Mesenteric fat pad (tissue), 1 donor: ENCODE measurements at regions not wholly inside any gene's neighbourhood (a gene's known extent, or its start where the extent isn't known, plus 50 kb on each side); places are given as distances from the start of the nearest gene placed in this dataset.
"Not testable (repeated sequence)": the region's sequence is repeated elsewhere in the genome, so short reads cannot be mapped to it uniquely, and the experiment has no call there.

ENCODE experiments used
- DNase-seq: peaks from one replicate; pipeline ENCODE4 v3.0.0-alpha.2; 2020; ENCODE audit warnings: low spot score
- donor health status: DM: yes; HTN: yes; CAD: no.

- no peak for DNase-seq
These were observed 962.0 kb upstream of the NOVA1 start for GRCh38 chr14:27559848-27560247.

- no peak for DNase-seq
These were observed 969.1 kb upstream of the NOVA1 start for GRCh38 chr14:27566843-27567382.

GRCh38 chr14:27573018-27573417 is 975.2 kb upstream of the NOVA1 start:
- DNase-seq, result no peak

GRCh38 chr14:27587103-27587502 is 989.3 kb upstream of the NOVA1 start:
- DNase-seq, result no peak

- DNase-seq, result no peak
These were observed 1007.4 kb upstream of the NOVA1 start for GRCh38 chr14:27605282-27605681.

GRCh38 chr14:27608377-27608776 is 1010.5 kb upstream of the NOVA1 start:
- no peak for DNase-seq

GRCh38 chr14:27612121-27612520 is 1014.3 kb upstream of the NOVA1 start:
- no peak for DNase-seq

GRCh38 chr14:27613102-27613501 is 1015.3 kb upstream of the NOVA1 start:
- DNase-seq, result no peak

GRCh38 chr14:27623782-27624181 is 1025.9 kb upstream of the NOVA1 start:
- no peak for DNase-seq

GRCh38 chr14:27634056-27634970 is 1036.5 kb upstream of the NOVA1 start:
- DNase-seq, result no peak

- not testable (repeated sequence) for DNase-seq
These were observed 1042.9 kb upstream of the NOVA1 start for GRCh38 chr14:27640688-27641087.

- DNase-seq, result no peak
These were observed 1044.5 kb upstream of the NOVA1 start for GRCh38 chr14:27642251-27642866.

GRCh38 chr14:27660683-27661082 is 1062.8 kb upstream of the NOVA1 start:
- DNase-seq, result no peak

- DNase-seq, result no peak
These were observed 1070.7 kb upstream of the NOVA1 start for GRCh38 chr14:27668531-27668930.

- no peak for DNase-seq
These were observed 1074.2 kb upstream of the NOVA1 start for GRCh38 chr14:27672047-27672446.

GRCh38 chr14:27672811-27673737 is 1075.2 kb upstream of the NOVA1 start:
- not testable (repeated sequence) for DNase-seq

GRCh38 chr14:27686137-27686536 is 1080.5 kb upstream of the FOXG1 start:
- no peak for DNase-seq

- DNase-seq, result no peak
These were observed 1077.6 kb upstream of the FOXG1 start for GRCh38 chr14:27688841-27689444.

GRCh38 chr14:27712364-27712763 is 1054.2 kb upstream of the FOXG1 start:
- no peak for DNase-seq

GRCh38 chr14:27715561-27715960 is 1051.0 kb upstream of the FOXG1 start:
- no peak for DNase-seq

- DNase-seq, result no peak
These were observed 1044.8 kb upstream of the FOXG1 start for GRCh38 chr14:27721760-27722159.
